Astrocyte of the spinal cord (primary cell): ENCODE measurements at regions not wholly inside any gene's neighbourhood (a gene's known extent, or its start where the extent isn't known, plus 50 kb on each side); places are given as distances from the start of the nearest gene placed in this dataset.
A peak's percentile ranks its signal among the peaks of the same experiment; 100 is the strongest.

ENCODE experiments used
- DNase-seq: peaks from one replicate; pipeline ENCODE4 v3.0.0; 2011; ENCODE audit warnings: low read depth, low spot score
- H3K4me3 ChIP-seq: 2 replicates; pipeline ENCODE4 v1.5.1; 2011; ENCODE audit warnings: low read depth, mild to moderate bottlenecking, low read length, moderate library complexity
- CTCF ChIP-seq: IDR thresholded peaks from 2 replicates; pipeline ENCODE4 v1.5.1; 2012; ENCODE audit warnings: low read depth, mild to moderate bottlenecking, low read length, inconsistent platforms
- in situ Hi-C: cut with HindIII; loops from 2 replicates; pipeline ENCODE4 v1.10.0; 2017; ENCODE audit warnings: low sequenced_read_pairs

- in situ Hi-C loops: no loop called here
- DNase-seq: no peak
- no peak overlapping the region for H3K4me3 ChIP-seq
- TF ChIP-seq CTCF: no peak
Measured at GRCh38 chr11:119784421-119784820, 55.4 kb upstream of the NECTIN1 start.

DNA sequence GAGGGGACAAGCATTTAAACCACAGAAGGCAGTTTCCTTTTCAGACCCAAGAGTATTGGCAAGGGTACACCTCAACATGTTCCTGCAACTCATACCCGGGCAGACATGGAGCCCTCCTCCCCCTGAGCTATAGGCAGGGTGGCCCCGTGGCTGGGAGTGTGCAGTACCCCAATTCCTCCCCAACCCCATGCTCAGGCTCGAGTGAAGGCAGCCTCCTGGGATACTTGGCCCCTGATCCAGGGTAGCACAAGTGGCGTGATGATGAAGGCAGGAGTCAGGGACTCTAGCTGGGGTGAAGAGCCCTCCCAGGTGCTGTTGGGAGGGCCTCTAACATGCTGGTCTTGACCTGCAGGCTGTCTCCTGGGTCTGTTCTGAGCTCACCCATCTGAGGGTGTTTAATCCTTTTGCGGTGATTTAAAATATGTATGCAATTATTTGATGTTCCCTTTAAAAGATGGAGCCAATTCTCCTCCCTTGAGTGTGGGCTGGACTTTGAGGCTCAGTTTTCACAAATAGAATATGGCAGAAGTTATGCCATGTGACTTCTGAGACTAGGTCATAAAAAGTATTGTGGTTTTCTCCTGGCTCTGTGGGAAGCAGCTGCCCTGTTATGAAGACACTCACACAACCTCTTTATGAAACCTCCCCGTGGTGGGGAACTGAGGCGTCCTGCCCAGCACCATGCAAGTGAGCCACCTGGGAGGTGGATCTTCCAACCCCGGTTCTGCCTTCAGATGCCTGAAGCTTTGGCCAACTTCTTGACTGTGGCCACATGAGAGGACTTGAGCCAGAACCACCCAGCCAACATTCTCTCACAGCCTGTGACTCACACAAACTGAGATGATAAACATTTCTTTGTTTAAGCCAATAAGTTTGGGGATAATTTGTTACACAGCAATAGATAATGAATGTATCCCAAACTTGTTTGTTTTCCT lies 54.7 kb upstream of the NECTIN1 start:
- DNase-seq: peak; percentile 10
- in situ Hi-C loops: no loop called here
- H3K4me3 ChIP-seq: no peak overlapping the region
- no peak for TF ChIP-seq CTCF

DNA sequence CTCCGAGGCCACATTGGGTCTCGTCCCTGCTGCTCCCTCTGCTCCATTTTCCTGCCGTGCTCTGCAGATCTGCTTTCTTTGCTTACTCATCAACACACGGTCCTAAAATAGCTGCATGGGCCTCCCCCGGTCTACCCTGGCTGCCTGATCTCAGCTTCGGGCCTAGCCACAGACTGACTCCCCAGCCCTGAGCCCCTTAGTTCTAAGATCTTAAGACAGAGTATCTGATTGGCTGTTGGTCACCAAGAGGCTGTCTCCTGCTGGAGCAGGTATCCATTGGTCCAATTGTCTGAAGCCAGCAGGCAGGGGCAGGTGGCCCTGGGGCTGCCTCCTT lies 53.7 kb upstream of the NECTIN1 start:
- in situ Hi-C loops: no loop called here
- TF ChIP-seq CTCF: no peak
- DNase-seq: peak; percentile 20
- no peak overlapping the region for H3K4me3 ChIP-seq

DNA sequence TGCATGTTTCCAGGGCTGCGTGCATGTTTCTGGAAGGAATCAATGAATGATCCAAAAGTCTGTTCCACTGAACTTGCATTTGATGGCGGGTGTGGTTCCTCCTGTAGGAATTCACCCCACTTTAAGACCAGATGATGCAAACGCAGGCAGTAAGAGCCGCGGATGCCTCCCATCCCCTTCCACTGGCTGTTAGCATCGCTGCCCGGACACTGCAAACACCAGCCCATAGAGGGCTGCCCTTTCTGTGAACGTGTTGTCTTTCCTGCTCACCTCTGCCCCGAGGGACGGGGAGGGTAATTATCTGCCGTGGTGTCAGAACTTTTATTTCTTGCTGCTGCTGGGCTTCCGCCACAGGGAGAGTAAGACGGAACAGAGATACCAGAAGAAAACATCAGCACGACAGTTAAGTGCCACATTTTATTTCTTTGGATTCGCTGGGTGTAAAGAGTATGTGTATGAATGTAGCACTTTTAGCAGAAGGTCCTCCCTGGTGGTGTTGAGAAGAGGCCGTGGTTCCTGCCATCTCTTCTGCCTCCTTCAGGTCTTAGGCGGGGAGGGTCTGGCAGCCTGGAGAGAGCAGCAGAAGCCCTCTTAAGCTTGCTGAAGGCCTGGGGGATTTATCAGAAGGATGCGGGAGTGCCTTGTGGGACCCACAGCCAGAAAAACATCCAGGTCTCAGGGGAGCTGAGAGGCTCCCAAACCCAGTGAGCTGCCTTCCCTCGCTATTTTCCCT lies 53.2 kb upstream of the NECTIN1 start:
- no peak overlapping the region for H3K4me3 ChIP-seq
- TF ChIP-seq CTCF: no peak
- no peak for DNase-seq
- in situ Hi-C loops: no loop called here

DNA sequence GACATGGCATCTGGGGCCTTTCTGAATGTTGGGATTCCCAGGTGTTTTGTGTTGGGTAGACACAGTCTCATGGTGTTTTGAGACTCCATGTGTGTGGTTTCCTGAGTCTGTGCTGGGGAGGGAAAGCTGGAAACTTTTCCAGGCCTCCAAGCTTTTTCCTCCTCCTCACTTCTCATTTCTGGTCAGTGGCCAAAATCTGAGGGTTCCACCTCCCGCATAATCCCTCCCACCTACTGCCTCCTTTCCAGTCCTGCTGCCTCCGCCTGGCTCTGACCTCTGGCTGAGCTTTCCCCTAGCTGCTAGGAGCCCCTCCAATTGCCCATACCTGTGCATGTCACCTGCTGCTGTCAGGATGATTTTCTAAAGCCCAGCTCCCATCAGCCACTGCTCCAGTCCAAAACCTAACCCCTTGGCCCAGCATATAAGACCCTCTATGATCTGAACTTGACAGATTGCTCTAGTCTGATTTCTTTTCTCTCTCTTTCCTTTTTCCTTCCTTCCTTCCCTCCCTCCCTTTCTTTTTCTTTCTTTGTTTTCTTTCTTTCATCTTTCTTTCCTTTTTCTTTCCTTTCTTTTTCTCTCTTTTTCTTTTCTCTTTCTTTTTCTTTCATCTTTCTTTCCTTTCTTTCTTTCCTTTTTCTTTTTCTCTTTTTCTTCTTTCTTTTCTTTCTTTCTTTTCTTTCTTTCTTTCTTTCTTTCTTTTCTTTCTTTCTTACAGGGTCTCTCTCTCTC lies 51.4 kb upstream of the NECTIN1 start:
- in situ Hi-C loops: no loop called here
- no peak overlapping the region for H3K4me3 ChIP-seq
- DNase-seq: no peak
- TF ChIP-seq CTCF: no peak
